ENCODE measurements at regions not wholly inside any gene's neighbourhood (a gene's known extent, or its start where the extent isn't known, plus 50 kb on each side); places are given as distances from the start of the nearest gene placed in this dataset.

DNA sequence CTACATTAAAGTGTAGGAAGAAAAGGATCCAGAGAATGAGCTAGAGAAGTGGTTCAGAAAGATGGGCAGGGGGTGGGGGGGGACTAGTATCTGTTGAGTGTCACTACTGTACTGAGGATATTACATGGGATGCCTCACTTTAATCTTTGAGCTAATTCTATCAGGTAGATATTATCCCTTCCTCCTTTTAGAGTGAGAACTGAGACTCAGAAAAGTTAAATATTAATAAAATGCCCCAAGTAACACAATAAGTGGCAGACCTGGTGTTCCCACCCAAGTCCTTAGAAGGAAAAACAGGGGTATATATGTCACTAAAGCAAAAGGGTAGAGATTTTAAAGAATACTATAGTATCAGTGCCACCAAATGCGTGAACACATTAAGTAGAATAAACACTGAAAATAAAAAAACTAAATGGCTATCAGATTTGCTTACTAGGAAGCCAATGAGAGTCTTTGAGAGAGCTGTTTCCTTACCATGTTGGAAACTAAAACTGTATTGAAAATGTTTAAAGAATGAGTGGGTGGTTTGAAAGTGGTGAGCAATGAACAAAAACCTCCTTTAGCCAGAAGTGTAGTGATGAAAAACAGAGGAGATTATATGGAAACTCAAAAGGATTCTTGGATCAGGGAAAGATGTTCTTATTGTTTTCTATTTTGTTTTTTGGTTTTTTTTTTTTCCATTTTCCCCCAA is 230.8 kb downstream of the BARHL2 start:
- TF ChIP-seq, protein P1, sequence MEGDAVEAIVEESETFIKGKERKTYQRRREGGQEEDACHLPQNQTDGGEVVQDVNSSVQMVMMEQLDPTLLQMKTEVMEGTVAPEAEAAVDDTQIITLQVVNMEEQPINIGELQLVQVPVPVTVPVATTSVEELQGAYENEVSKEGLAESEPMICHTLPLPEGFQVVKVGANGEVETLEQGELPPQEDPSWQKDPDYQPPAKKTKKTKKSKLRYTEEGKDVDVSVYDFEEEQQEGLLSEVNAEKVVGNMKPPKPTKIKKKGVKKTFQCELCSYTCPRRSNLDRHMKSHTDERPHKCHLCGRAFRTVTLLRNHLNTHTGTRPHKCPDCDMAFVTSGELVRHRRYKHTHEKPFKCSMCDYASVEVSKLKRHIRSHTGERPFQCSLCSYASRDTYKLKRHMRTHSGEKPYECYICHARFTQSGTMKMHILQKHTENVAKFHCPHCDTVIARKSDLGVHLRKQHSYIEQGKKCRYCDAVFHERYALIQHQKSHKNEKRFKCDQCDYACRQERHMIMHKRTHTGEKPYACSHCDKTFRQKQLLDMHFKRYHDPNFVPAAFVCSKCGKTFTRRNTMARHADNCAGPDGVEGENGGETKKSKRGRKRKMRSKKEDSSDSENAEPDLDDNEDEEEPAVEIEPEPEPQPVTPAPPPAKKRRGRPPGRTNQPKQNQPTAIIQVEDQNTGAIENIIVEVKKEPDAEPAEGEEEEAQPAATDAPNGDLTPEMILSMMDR (IDR thresholded peaks at IDR 0.05) = no peak
- no peak for TF ChIP-seq POLR2A (IDR thresholded peaks at IDR 0.05)
